C4-2B (cell line): ENCODE measurements at regions not wholly inside any gene's neighbourhood (a gene's known extent, or its start where the extent isn't known, plus 50 kb on each side); places are given as distances from the start of the nearest gene placed in this dataset.

Experiments used
- H3K27ac ChIP-seq: fragments of 450-650 bp; 2 replicates; pipeline ENCODE4 v1.5.1; 2017
- ZFX ChIP-seq: fragments of 450-650 bp; IDR thresholded peaks from 2 replicates; pipeline ENCODE4 v1.6.1; 2017
- TF ChIP-seq, protein P1 (sequence below): fragments of 450-650 bp; conservative IDR thresholded peaks from 2 replicates; pipeline ENCODE4 v1.5.1; 2017; ENCODE audit warnings: mild to moderate bottlenecking

DNA sequence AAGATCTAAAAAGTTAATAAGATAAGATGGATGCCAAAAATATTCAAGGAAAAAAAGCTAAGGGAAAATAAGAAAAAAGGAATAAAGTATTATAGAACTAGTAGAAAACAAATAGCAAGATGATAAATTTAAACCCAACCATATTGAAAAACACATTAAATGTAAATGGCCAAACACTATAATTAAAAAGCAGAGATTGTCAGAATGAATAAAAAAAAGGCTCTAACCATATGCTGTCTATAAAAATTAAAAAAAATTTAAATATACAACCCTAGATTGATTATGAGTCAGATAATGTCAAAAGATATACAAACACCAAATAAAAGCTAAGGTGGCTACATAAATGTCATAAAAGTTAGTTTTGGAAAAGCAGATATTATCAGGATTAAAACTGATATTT, 617.5 kb upstream of the SGCG start:
- no peak for TF ChIP-seq ZFX
- TF ChIP-seq, protein P1, sequence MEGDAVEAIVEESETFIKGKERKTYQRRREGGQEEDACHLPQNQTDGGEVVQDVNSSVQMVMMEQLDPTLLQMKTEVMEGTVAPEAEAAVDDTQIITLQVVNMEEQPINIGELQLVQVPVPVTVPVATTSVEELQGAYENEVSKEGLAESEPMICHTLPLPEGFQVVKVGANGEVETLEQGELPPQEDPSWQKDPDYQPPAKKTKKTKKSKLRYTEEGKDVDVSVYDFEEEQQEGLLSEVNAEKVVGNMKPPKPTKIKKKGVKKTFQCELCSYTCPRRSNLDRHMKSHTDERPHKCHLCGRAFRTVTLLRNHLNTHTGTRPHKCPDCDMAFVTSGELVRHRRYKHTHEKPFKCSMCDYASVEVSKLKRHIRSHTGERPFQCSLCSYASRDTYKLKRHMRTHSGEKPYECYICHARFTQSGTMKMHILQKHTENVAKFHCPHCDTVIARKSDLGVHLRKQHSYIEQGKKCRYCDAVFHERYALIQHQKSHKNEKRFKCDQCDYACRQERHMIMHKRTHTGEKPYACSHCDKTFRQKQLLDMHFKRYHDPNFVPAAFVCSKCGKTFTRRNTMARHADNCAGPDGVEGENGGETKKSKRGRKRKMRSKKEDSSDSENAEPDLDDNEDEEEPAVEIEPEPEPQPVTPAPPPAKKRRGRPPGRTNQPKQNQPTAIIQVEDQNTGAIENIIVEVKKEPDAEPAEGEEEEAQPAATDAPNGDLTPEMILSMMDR = no peak
- H3K27ac ChIP-seq = no peak overlapping the region

DNA sequence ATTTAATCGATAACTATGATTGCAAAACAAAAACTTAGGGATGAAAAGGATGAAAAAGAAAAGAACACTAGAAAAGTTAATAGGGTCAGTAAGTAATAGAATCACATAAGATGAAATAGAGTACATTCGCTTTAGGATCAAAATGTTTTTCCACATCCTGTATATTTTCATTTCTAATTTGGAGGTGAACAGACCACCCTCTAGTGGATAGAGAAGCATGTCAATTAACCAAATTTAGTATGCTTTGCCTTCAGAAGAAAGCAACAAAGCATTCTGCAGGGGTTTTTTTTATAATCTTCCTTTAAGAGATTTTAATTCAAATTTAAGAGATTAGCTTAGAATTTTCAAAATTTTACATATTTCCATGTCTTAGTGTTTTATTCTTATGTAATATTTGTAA, 611.0 kb upstream of the SGCG start:
- no peak overlapping the region for H3K27ac ChIP-seq
- no peak for TF ChIP-seq ZFX
- TF ChIP-seq, protein P1 = peak; percentile 64

DNA sequence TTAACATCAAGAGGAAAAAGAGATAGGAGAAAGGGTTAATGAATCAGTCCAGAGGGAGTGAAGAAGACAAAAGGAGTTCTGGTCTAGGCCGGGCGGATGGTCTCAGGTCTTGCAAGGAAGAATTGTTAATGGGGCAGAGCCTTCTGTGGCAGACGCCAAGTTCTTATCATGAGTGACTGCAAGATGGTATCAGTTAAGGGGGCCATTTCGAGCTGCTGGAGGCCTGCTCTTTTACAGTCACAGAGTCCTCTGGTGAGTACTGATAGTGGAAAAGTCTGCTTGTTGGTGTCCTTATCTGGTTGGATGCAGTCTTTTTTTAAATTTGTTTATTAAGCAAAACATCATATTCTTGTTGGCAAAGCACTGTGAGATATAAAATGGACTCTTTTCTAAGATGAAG, 590.9 kb upstream of the SGCG start:
- no peak for TF ChIP-seq ZFX
- TF ChIP-seq, protein P1 = no peak
- H3K27ac ChIP-seq = no peak overlapping the region

DNA sequence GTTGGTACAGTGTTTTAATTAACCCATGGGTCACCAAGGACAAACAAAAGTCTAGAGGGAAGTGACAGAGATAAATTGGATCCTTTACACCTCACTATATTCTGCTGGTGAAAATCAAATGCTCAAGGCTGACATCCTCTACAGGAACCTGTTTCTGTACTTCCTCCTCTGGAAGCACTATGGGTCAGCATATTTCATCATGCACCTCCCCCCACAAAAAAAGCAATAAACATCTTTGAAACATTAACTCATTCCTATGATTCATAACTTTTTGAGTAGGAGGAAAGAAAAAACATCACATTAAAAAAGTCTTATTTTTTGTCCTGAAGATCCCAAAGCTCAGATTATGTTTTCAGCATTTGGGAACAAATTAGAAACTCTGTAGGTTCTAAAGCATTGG, 588.3 kb upstream of the SGCG start:
- H3K27ac ChIP-seq = no peak overlapping the region
- no peak for TF ChIP-seq ZFX
- TF ChIP-seq, protein P1 = no peak

DNA sequence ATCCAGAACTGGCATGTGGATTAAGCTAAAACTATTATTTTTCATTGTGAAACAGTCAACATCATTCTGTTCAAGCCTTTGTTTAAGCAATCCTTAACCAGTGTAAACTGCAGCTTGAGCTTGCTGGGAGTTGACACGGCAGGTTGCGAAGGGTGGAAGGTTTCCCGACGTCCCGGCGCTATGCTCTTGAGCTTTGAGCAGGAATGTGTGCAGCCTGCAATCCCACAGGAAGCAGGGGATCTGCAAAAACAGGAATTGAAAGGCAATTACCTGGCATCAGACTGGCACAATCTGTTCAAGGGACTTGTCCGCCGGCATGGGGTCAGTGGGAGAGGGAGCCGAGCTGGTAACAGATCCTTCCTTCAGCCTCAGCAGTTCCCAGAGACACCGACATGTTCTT, 586.7 kb upstream of the SGCG start:
- H3K27ac ChIP-seq = no peak overlapping the region
- TF ChIP-seq ZFX = no peak
- TF ChIP-seq, protein P1 = no peak

DNA sequence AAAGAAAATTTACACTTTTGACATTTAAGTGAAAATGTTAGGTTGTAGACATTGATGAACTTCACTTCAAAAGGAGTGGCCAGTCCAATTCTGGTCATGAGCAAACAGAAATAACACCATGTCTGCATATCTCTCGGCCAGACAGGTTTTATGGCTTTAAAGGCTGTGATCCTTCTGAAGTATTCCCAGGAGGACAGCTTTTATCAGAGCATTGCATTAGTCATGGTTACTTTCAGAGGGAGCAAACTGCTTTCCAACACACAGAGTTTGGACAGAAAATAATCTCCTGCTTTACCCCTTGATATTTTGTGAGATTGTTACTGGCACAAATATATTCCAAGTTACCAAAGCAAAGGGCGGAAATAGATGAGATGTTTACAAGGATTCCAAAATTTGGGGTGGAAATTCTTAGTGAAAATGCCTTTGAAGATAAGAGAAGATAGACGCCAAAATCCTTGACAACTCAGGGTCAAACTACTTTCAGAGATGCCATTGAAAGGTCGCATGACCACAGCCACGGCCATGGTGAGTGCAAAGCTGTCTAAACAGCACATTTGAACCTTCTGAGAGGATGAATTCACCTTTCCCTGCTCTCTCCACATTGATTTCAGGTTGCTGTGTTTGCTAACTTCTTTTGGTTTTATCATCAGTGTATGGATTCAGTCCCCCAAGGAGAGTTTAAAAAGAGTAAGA, 584.5 kb upstream of the SGCG start:
- no peak overlapping the region for H3K27ac ChIP-seq
- TF ChIP-seq, protein P1 = no peak
- TF ChIP-seq ZFX = no peak

DNA sequence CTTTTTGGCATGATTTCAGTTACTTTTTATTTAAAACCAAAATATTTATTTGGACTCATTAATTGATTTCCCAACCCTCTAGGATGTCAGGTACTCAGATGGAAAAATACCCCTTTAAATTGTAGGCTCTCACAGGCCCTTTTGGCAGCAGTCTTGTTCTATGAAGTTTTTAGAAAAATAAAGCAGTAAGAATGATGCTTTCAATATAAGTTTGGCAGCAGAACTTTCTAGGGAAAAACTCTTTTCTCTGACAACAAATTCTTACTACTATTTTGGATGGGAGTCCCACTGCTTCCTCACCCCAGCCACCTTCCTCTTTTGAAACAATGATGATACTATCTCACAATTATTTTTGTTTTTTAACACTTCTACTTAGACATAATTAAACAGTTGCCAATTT, 581.6 kb upstream of the SGCG start:
- H3K27ac ChIP-seq = no peak overlapping the region
- no peak for TF ChIP-seq ZFX
- TF ChIP-seq, protein P1 = no peak; the same call in 1 of the 2 replicates
